Body of pancreas (tissue), 4 donors: ENCODE measurements at regions not wholly inside any gene's neighbourhood (a gene's known extent, or its start where the extent isn't known, plus 50 kb on each side); places are given as distances from the start of the nearest gene placed in this dataset.

Experiments used
- ATAC-seq: fragments of 150-250 bp; one replicate; pipeline ENCODE4 v1.9.1; 2016
- DNase-seq, 4 donors: peaks; one replicate each; pipeline ENCODE4 v3.0.0-alpha.2; 2019
- H3K27ac ChIP-seq, 4 donors: fragments of 200-600 bp; sonication (generic); 1 replicate in 3 of 4; 2 replicates in 1 of 4; pipeline versions ENCODE4 v1.5.1 to v1.6.1; 2016 to 2019; ENCODE audit warnings: mild to moderate bottlenecking in 1 of 4, mixed read lengths in 1 of 4, moderate library complexity in 1 of 4
- H3K27me3 ChIP-seq, 2 donors: fragments of 200-600 bp; sonication (generic); one replicate each; pipeline ENCODE4 v1.6.0; 2016; ENCODE audit warnings: mild to moderate bottlenecking in 1 of 2
- H3K36me3 ChIP-seq, 2 donors: fragments of 200-600 bp; sonication (generic); replicated peaks in 1 of 2; 2 replicates each; pipeline ENCODE4 v1.5.1; 2016; ENCODE audit warnings: low read depth in 2 of 2; ENCODE audit not compliant: insufficient read depth in 1 of 2
- H3K4me1 ChIP-seq: fragments of 200-600 bp; sonication (generic); one replicate; pipeline ENCODE4 v1.6.0; 2016
- H3K4me3 ChIP-seq, 2 donors: fragments of 200-600 bp; sonication (generic); 1 replicate in 1 of 2; 2 replicates in 1 of 2; pipeline ENCODE4 v1.5.1; 2016 to 2019
- H3K9me3 ChIP-seq, 3 donors: fragments of 200-600 bp; sonication (generic); 1 replicate in 2 of 3; 2 replicates in 1 of 3; pipeline ENCODE4 v1.5.1; 2016
- CTCF ChIP-seq, 7 experiments: fragments of 450-650 bp in 4 of 7; fragments of 200-600 bp in 3 of 7; sonication (generic) in 3 of 7; IDR thresholded peaks; one replicate each; pipeline ENCODE4 v1.5.1; 2016 to 2019; ENCODE audit warnings: antibody characterized with exemption in 7 of 7
- POLR2A ChIP-seq, 3 donors: fragments of 450-650 bp; IDR thresholded peaks; one replicate each; pipeline ENCODE4 v1.6.1; 2016; ENCODE audit warnings: antibody characterized with exemption in 3 of 3, mild to moderate bottlenecking in 2 of 3
- whole genome bisulfite sequencing, 2 donors: methylation state at CpG; one replicate each; pipeline ENCODE4 v1.1.5; 2017; 5-methylcytosine and 5-hydroxymethylcytosine counted together
- intact Hi-C: fragments of 100-400 bp; cut with DNase I; formaldehyde crosslinking; loops from one replicate; pipeline ENCODE4 v1.15.1; 2023

- Histone ChIP-seq H3K4me3 (no peak overlapping the region), H3K4me1 (no peaks in the 10 kb centered on the region), H3K27me3 (no peaks in the 10 kb centered on the region), H3K27ac (no peak overlapping the region), H3K9me3 (no peaks in the 10 kb centered on the region), H3K36me3 (no peaks in the 10 kb centered on the region)
- no peak for TF ChIP-seq POLR2A (IDR thresholded peaks at IDR 0.05)
- no peak for TF ChIP-seq CTCF (IDR thresholded peaks at IDR 0.05)
- 88 to 91% methylated on average over 7 of the region's 7 CpGs for WGBS, 2 donors
- intact Hi-C loops = no loop called here
- ATAC-seq = no peak
- DNase-seq = no peak
Measured at GRCh38 chr4:125010796-125011503, 298.4 kb upstream of the ANKRD50 start.

GRCh38 chr4:125008676-125009075 is 296.1 kb upstream of the ANKRD50 start:
- DNase-seq = no peak

GRCh38 chr4:125004676-125005075 is 292.1 kb upstream of the ANKRD50 start:
- Histone ChIP-seq H3K27ac (no peak overlapping the region), H3K4me1 (no peaks in the 10 kb centered on the region), H3K36me3 (no peaks in the 10 kb centered on the region), H3K4me3 (no peak overlapping the region), H3K9me3 (no peaks in the 10 kb centered on the region), H3K27me3 (no peaks in the 10 kb centered on the region)
- no peak for DNase-seq
- WGBS, 2 donors = 89 to 95% methylated on average over 3 of the region's 3 CpGs
- TF ChIP-seq POLR2A (IDR thresholded peaks at IDR 0.05) (no peak), CTCF (IDR thresholded peaks at IDR 0.05) (no peak)
- intact Hi-C loops = no loop called here
- ATAC-seq = no peak

More at GRCh38 chr4:125008676-125009075, 296.1 kb upstream of the ANKRD50 start:
- no peak for ATAC-seq
- Histone ChIP-seq H3K4me3 (no peak overlapping the region), H3K27me3 (no peaks in the 10 kb centered on the region), H3K9me3 (no peaks in the 10 kb centered on the region), H3K4me1 (no peaks in the 10 kb centered on the region), H3K27ac (no peak overlapping the region), H3K36me3 (no peaks in the 10 kb centered on the region)
- TF ChIP-seq POLR2A (IDR thresholded peaks at IDR 0.05) (no peak), CTCF (IDR thresholded peaks at IDR 0.05) (no peak)
- WGBS, 2 donors = 85 to 87% methylated on average over 1 of the region's 1 CpG
- intact Hi-C loops = no loop called here

- WGBS, 2 donors = 88 to 90% methylated on average over 3 of the region's 3 CpGs
- TF ChIP-seq POLR2A (IDR thresholded peaks at IDR 0.05) = no peak
- no peak for TF ChIP-seq CTCF (IDR thresholded peaks at IDR 0.05)
- no peaks in the 10 kb centered on the region for H3K9me3 ChIP-seq
Measured at GRCh38 chr4:125003840-125004239, 291.3 kb upstream of the ANKRD50 start.

GRCh38 chr4:124997991-124998390 is 285.5 kb upstream of the ANKRD50 start:
- Histone ChIP-seq H3K27ac (no peak overlapping the region), H3K36me3 (no peaks in the 10 kb centered on the region), H3K4me3 (no peak overlapping the region), H3K27me3 (no peaks in the 10 kb centered on the region), H3K9me3 (no peaks in the 10 kb centered on the region), H3K4me1 (no peaks in the 10 kb centered on the region)
- no peak for ATAC-seq
- intact Hi-C loops = no loop called here
- no peak for DNase-seq
- TF ChIP-seq POLR2A (IDR thresholded peaks at IDR 0.05) (no peak), CTCF (IDR thresholded peaks at IDR 0.05) (no peak)

More at GRCh38 chr4:125003840-125004239, 291.3 kb upstream of the ANKRD50 start:
- Histone ChIP-seq H3K4me1 (no peaks in the 10 kb centered on the region), H3K27me3 (no peaks in the 10 kb centered on the region), H3K36me3 (no peaks in the 10 kb centered on the region), H3K27ac (no peak overlapping the region), H3K4me3 (no peak overlapping the region)
- DNase-seq = no peak
- no peak for ATAC-seq
- intact Hi-C loops = no loop called here
